GM18907 (cell line): ENCODE measurements at regions not wholly inside any gene's neighbourhood (a gene's known extent, or its start where the extent isn't known, plus 50 kb on each side); places are given as distances from the start of the nearest gene placed in this dataset.
"Not testable (repeated sequence)": the region's sequence is repeated elsewhere in the genome, so short reads cannot be mapped to it uniquely, and the experiment has no call there.

Experiments used
- ATAC-seq: cut with Tn5 transposase; IDR thresholded peaks from one replicate; pipeline ENCODE4 v1.9.1; 2021; ENCODE audit warnings: mild to moderate bottlenecking, moderate library complexity; ENCODE audit not compliant: unreplicated experiment

DNA sequence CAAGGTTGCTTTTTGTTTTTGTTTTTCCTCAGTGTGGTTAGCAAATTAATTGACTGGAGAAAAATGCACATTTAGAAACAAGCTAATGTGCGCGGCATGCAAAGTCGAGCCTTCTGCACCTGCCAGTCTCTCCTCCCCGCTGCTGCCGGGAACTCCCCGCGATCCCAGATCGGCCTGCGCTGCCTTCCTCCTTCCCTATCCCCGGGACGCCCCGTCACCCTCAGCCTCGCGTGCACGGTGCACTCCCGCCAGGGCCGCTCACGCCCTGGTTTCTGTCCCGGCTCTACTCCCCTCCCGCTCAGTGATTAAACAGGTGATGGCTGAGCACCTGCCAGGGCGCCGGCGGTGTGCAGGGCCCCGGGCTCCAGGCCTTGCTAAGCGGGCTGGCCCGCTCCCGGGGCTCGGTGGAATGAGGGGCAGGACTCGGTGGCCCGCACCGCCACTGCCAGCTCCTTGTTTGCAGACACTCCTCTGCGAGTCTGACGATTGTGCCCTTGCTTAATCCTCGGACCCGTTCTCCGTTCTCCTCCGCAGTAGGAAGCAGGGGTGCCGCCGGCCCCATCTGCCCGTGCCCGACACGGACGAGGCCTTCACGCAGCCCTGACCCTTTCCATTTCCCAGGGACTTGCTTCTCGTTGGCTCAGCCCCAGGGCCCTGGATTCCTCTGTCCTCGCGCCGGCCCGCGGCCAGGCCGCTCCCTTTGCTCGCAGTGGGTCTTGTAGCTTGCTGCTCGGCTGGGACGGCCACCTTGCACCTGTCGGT is 143.4 kb downstream of the TRIML1 start:
- ATAC-seq, result no peak

DNA sequence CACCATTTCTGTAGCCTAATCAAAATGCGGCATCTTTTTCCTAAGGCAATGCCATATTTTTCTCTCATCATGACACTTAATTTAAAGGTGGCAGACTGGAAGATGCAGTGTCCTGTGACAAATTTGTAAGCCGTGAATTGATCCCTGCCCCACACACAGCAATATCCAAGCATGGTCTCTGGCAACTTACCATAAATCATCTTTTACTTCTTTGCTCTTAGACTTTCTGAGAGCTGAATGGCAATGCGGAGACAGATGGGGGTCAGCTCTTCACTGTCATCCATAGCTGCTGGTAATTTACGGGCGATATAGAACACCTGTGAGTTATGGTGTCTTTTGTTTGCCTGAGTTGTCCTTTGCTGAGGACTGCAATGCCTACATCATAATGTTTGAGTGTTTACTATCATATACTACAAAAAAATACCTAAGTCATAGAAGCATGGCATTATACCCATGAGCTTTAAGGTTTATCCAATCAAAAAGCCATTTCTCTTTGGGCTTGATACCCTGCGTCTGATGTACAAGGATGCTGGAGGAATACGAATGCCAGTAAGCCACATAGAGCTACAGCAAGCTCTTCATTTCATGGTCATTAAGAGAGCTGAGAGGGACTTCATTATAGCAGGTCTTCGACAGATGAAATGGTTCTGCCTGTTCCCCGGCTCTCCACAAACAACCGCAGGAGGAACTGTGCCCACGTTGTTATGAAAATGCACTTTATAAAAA is 148.1 kb downstream of the TRIML1 start:
- no peak for ATAC-seq

DNA sequence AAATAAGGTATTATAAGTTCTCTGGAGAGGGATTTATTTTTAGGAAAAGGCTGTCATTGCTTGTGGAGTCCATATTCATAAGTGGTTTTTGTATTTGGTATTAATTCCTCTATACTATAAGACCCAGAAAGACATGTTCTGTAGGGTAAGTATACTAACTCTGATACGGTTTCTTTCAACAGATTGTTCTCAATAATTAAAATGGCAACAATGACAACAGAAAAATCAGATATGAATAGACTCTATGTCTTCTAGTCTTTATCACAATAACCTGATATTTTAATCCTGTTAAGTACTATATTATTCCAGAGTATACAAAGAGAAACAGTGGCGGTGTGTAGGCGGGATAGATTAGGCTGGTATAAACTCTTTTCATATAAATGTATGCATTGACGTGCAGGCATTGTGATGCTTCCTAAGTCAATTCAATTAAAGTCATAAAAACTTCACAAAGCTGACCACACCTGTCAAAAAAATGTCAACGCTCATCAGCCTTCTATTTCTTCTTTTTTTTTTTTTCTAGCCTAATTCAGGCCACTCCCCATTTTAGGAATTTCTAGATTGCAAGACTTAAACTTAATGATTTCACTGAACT is 150.4 kb downstream of the TRIML1 start:
- no peak for ATAC-seq

DNA sequence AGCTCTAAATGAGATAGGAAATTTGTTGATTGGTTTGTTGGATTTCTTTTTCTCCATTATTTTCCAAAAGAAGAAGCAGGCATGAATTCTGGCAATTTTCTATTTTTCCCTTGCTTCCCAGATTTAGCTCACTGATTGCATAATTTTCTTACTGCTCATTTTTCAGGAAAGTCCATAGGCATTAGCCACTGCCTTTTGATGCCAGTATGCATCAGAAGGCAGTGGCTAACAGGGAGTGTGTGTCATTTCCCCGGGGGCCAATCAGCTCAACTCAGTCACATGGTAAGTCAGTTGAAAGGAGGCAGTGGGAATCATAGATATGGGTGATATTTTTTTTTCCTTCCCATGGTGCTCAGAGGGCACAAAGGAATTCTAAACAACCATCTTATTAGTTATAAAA is 156.7 kb downstream of the TRIML1 start:
- no peak for ATAC-seq

DNA sequence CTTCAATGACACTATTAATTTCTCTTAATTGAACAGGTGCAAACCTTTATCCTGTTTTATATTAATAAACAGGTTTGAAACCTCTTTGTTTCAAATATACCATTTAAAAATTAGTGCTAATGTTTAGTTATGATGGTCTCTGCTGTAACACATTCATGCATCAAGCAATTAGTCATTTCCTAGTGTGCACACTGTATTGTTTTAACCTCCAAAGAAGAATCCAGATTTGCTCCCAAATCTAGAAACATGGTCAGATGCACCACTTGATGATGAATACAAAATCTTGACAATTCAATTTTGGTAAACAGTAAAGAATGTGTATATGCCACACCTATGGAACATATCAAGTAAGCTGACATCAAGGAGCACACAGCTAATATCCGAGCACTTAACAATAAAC is 157.1 kb downstream of the TRIML1 start:
- ATAC-seq, result no peak

DNA sequence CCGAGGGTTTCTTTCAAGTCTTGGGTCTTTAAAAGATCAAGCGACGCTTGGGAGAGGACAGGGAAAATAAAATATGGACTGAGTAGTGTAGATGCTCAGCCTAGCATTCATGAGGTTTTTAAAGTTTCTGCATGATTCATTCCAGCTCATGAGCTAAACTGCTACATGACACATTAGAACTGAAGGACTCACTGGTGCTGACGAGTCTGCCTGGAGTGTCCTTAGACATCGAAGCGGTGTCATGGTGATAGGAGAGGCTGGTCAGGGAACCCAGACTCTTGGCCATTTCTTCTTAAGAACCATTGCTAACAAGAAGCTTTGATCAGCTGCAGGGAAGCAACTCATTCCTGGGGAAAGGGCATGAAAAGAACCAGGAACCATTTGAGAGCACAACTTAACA is 158.6 kb downstream of the TRIML1 start:
- ATAC-seq, result no peak

DNA sequence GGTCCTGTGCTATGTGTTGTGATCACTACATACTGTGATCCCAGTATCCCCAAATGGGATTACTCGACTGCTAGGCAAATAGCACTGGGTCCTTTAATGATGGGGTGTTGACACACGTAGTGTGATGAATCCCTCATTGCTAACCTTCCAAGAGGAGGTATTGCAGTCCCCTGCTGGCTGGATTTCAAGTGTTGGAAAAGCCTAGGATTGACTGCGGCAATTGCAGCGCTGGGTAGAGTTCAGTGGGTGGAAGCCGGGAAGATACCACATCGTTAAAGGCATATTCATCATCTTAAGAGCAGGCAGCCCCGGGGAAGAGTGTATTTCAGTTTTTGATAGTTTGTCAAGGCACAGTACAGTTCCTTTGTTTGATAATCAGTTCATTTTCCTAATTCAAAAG is 159.9 kb downstream of the TRIML1 start:
- no peak for ATAC-seq

DNA sequence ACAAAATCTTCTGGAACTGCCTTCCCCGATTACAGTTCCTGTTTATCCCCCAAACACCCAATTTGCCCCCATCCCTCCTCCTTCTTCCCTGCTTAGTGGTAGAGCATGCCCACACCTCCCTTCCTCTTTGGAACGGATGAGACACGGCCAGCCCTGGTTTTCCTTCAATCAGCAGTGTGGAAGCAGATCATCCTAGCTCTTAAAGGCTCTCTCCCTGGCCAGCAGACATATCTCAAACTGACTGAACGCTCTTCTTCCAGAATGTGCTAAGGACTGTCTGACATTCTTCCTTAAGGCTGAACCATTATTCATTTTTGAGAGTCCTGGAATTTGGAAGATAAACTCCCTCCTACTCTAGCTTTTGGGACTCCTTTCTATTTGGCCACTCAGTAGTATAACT is 161.1 kb downstream of the TRIML1 start:
- ATAC-seq, result no peak

DNA sequence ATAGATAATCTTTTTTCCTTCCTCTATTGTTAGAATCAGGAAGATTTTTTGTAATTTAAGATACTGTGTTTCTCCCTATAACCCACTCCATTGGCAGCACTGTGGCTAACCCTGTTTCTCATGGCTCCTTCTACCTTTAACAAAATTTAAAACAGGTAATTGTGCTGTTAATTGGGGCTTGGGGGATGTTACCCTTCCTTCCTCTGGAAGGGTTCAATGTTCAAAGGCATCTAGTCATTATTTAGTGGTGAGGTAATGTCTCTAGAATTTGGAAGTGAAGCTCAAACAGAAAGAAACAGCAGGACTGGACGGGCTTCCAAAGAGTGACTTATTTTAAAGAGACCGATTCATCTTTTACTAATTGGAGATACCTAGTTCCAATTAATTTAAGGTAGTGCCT is 166.4 kb downstream of the TRIML1 start:
- ATAC-seq, result no peak

DNA sequence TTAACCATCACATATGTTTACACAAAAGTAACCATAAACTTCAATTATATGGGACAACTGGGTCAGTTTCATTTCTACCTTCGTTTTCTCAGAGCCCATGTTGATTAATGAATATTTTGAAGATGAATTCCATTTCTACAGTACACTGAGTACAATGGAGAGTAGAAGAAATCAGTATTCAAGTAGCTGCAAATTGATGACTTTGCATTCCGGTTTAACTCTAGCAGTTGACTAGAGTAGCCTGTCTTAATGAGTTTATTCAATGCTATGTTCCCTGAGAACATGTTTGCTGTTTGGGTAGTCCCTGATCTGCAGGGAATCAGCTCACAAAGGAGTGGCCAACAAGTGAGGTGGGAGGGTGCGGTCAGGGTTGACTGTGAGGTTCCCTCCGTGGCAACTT is 168.3 kb downstream of the TRIML1 start:
- no peak for ATAC-seq

DNA sequence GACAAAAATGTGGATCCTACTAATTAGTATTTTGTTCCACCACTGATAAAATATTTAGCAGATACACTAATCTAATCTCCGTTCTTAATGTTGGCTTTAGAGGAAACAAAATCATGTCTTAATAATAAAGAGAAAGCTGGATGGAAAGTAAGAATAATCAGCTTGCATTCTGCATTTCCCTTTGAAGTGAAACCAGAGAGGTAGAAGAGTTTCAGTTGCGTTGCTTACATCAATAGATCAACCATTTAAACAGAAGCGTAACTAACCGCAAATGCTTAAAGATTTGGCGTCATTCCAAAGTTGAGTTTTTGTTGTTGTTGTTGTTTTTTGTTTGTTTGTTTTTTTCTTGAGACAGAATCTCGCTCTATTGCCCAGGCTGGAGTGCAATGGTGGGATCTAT is 168.9 kb downstream of the TRIML1 start:
- no peak for ATAC-seq

DNA sequence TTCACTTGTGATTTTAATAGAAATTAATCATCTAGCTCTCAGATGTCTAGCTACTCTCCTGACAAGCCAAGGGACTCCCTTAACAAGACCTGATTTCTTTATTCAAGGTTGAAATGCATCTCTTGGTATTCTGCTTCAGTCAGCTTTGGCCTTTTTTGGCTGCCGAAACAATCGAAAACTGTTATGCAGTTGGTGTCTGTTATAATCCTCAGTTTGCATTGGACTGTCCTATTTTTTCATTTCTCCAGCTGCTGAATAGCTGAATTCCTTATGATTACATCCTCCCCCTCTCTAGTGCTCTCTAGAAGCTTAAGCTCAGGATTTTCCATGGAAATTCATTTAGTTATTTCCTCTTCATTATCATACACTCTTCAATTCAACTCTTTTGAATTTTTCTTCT is 177.2 kb downstream of the TRIML1 start:
- no peak for ATAC-seq

DNA sequence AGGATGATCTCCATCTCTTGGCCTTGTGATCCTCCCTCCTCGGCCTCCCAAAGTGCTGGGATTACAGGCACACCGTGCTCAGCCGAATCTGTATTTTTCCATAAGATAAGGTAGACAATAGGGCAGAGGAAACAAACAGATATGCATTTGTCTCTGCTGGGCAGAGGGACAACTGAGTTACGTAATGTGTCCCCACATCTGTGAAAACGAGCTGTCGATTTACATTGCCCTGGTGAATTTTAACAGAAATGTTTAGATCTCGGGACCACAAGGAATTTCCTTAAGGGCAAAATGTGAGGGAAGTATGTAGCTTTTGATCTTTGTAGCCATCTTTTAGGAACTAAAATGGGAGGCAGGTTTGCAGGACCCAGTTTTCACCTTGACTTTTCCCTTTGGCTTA is 189.7 kb downstream of the TRIML1 start:
- ATAC-seq, result no peak

DNA sequence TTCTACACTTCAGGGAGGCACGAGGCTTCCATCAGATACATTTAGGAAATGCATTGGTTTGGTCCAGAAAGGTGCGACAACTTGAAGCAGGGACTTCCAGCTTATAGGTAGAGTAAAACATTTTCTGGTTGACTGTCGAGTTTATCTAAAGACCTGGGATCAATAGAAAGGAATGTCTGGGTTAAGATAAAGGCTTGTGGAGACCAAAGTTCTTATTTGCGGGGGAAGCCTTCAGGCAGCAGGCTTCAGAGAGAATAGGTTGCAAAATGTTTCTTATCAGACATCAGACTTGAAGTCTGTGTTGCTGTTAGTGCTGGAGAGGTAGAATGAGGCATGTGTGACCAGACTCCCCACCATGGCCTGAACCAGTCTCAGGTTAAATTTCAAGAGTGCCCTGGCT is 190.3 kb downstream of the TRIML1 start:
- ATAC-seq, result no peak

DNA sequence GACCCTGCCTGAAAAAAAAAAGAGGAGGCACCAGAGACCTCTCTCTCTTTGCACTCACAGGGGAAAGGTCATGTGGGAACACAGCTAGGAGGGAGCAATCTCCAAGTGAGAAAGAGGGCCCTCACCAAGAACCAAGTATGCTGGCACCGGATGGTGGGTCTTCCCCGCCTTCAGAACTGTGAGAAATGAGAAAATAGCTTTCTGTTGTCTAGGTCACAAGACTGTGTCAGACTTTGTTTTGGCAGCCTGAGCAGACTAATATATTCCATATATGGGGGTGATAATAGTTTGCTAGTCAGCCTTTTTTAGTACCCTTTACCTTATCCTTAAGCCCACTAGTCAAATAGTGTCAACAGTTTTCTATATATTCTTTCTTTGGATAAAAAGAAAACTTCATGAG is 193.0 kb downstream of the TRIML1 start:
- no peak for ATAC-seq

DNA sequence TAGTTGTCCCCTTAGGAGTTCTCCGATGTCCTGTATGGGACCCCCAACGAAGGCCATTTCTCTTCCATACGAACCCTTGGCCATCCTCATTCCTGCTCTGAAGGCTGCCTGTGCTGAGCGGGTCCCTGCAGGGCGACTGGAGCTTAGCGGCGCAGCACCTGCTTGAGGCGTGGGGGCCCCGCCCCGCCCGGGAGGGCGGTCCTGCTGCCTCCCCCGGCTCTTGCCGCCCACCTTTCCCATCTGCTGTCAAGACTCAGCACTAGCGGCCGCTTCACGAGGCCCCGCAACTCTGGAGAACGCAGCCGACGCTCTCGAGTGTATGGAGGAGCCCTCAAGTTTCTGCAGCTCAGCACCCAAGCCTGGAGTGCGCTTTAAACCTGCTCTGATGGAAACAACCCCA is 197.7 kb downstream of the TRIML1 start:
- ATAC-seq, result no peak

DNA sequence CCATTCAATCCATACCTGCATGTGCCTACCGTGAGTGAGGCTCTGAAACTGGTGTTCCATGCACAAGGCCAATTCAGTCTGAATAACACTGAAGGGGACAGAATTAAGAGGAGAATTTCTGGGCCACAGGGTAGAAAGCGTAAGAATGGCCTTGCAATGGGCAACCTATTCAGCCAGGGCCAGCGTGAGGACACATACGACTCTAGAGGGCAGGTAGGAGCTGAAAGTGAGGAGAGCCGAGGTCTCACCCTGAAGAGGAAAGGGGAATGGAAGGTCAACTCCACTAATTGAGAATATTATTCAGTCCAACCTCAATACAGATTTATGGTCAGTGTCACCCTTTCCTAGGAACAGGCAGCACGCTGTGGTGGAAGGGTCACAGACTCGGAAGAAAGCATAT is 202.2 kb downstream of the TRIML1 start:
- ATAC-seq, result no peak

DNA sequence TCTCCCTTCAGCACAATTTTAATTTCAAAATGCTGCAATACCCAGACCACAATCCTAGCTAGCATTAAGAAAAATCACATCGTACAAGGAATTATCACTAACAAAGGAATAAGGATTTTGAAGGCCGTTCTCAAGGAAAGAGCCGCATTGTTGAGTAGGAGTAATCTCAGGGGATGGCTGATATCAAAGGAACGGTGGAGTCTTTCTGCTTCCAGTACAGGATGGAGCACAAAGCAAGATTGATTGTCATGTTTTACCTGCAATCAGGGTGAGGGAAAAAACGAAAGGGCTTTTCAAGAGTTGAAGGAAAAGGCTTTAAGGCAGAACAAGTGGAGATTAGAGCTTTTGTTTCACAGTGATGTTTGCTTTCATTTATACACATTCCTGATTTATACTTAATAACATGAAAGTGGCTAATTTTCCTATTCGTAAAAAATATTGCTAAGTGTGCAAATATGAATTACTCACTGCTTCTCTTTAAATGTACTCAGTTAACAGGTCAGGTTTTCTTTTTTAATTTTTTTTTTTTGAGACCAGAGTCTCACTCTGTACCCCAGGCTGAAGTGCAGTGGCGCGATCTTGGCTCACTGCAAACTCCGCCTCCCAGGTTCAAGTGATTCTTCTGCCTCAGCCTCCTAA is 207.0 kb downstream of the TRIML1 start:
- ATAC-seq, result no peak

DNA sequence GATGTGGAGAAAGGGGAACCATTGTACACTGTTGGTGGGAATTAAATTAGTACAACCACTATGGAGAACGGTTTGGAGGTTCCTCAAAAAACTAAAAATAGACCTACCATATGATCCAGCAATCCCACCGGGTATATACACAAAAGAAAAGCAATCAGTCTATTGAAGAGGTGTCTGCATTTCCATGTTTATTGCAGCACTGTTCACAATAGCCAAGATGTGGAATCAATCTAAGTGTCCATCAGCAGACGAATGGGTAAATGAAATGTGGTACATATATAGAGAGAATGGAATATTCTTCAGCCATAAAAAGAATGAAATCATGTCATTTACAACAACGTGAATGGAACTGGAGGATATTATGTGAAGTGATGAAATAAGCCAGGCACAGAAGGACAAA is 208.1 kb downstream of the TRIML1 start:
- no peak for ATAC-seq

DNA sequence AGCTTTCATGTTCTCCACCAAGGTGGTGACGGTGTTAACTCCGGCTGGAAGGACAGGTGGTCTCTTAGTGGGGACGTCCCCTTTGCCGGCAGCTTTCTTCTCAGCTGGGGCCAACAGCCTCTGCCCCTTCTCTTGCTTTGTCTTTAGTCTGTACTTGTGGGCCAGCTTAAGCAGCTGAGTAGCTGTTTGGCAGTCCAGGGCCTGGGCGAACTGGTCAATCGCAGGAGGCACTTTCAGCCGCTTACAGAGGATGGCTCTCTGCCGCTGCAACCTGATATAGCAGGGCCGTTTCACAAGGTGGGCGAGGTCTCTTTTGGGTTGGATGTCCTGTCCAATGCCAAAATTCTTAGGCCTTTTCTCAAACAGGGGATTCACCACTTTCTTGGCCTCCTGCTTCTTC is 210.3 kb downstream of the TRIML1 start:
- not testable (repeated sequence) for ATAC-seq

DNA sequence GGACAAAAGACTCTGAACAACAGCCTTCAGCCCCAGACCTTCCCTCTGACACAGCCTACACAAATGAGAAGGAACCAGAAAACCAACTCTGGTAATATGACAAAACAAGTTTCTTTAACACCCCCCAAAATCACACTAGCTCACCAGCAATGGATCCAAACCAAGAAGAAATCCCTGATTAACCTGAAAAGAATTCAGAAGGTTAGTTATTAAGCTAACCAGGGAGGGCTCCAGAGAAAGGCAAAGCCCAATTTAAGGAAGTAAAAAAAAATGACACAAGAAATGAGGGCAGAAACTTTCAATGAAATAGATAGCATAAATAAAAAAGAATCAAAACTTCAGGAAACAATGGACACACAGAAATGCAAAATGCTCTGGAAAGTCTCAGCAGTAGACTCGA is 224.0 kb downstream of the TRIML1 start:
- ATAC-seq, result no peak

DNA sequence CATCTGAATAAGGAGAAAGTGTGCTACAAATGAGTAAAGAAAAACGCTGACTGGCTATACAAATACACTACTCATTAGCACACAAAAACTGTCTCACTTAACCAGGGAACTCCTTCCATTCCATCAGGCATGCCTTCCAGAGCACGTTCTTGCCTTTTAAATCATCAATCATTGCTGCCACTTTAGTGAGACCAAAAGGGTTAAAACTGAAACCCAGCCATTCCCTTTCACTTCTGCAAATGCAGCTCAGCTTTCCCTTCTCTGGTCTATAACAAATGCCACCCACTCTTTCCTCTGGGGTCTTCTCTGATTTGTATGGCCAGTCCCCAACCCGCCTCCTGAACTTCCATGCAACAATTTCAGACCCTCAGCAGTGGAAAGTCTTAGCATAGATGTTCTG is 231.5 kb downstream of the TRIML1 start:
- ATAC-seq, result no peak
